Fibroblast of lung (primary cell): ENCODE measurements at regions not wholly inside any gene's neighbourhood (a gene's known extent, or its start where the extent isn't known, plus 50 kb on each side); places are given as distances from the start of the nearest gene placed in this dataset.

Experiments used
- DNase-seq, 2 donors: peaks; one replicate each; pipeline versions ENCODE4 v3.0.0 to v3.0.0-alpha.2; 2010; ENCODE audit warnings: low read depth in 2 of 2
- H2AFZ ChIP-seq: 2 replicates; pipeline ENCODE4 v1.5.1; 2012; ENCODE audit warnings: low read length, control low read depth, inconsistent platforms
- H3K27ac ChIP-seq: 2 replicates; pipeline ENCODE4 v1.5.1; 2011; ENCODE audit warnings: low read length, control low read depth; ENCODE audit not compliant: insufficient read depth
- H3K27me3 ChIP-seq: 2 replicates; pipeline ENCODE4 v1.5.1; 2011; ENCODE audit warnings: mild to moderate bottlenecking, low read length; ENCODE audit not compliant: control insufficient read depth, insufficient read depth
- H3K36me3 ChIP-seq: 2 replicates; pipeline ENCODE4 v1.5.1; 2011; ENCODE audit warnings: low read length; ENCODE audit not compliant: control insufficient read depth, insufficient read depth
- H3K4me1 ChIP-seq: 2 replicates; pipeline ENCODE4 v1.5.1; 2011; ENCODE audit warnings: low read length; ENCODE audit not compliant: control insufficient read depth, insufficient read depth; ENCODE audit errors: extremely low read depth
- H3K4me2 ChIP-seq: 2 replicates; pipeline ENCODE4 v1.5.1; 2011; ENCODE audit warnings: low read length, control low read depth; ENCODE audit not compliant: insufficient read depth; ENCODE audit errors: extremely low read depth
- H3K4me3 ChIP-seq, 4 experiments: fragments of 200-600 bp in 1 of 4; sonication (generic) in 1 of 4; replicated peaks in 1 of 4; 2 replicates each; pipeline ENCODE4 v1.5.1; 2011 to 2016; ENCODE audit warnings: low read length in 4 of 4, low read depth in 3 of 4, mild to moderate bottlenecking in 3 of 4, control low read depth in 2 of 4, inconsistent platforms in 1 of 4, mixed read lengths in 1 of 4; ENCODE audit not compliant: insufficient read depth in 1 of 4; ENCODE audit errors: control extremely low read depth in 1 of 4
- H3K79me2 ChIP-seq: 2 replicates; pipeline ENCODE4 v1.5.1; 2012; ENCODE audit warnings: mild to moderate bottlenecking, low read length, inconsistent platforms; ENCODE audit not compliant: control insufficient read depth, insufficient read depth
- H3K9ac ChIP-seq: 2 replicates; pipeline ENCODE4 v1.5.1; 2011; ENCODE audit warnings: mild to moderate bottlenecking, low read length, control low read depth; ENCODE audit not compliant: insufficient read depth
- H3K9me3 ChIP-seq: 2 replicates; pipeline ENCODE4 v1.5.1; 2012; ENCODE audit warnings: low read depth, low read length; ENCODE audit not compliant: control insufficient read depth, insufficient read depth
- H4K20me1 ChIP-seq: 2 replicates; pipeline ENCODE4 v1.5.1; 2011; ENCODE audit warnings: low read length; ENCODE audit not compliant: control insufficient read depth, insufficient read depth; ENCODE audit errors: extremely low read depth
- CTCF ChIP-seq, 2 donors: IDR thresholded peaks in 1 of 2; conservative IDR thresholded peaks in 1 of 2; 1 replicate in 1 of 2; 2 replicates in 1 of 2; pipeline ENCODE4 v1.5.1; 2011 to 2012; ENCODE audit warnings: low read length in 2 of 2, control low read depth in 1 of 2, inconsistent platforms in 1 of 2, low read depth in 1 of 2, mild to moderate bottlenecking in 1 of 2
- EZH2 ChIP-seq: IDR thresholded peaks from 2 replicates; pipeline ENCODE4 v1.5.1; 2012; ENCODE audit warnings: low read length, control low read depth, mild to moderate bottlenecking; ENCODE audit errors: missing control alignments

- no peak overlapping the region for H2AFZ ChIP-seq
Measured at GRCh38 chrX:150085881-150086280, 147.6 kb upstream of the EOLA2 start.

GRCh38 chrX:150086371-150086770 lies 148.1 kb upstream of the EOLA2 start:
- Histone ChIP-seq H3K4me3 (no peak overlapping the region), H3K27me3 (no peaks in the 10 kb centered on the region), H3K9ac (no peak overlapping the region), H3K9me3 (no peaks in the 10 kb centered on the region), H3K36me3 (no peaks in the 10 kb centered on the region), H3K27ac (no peak overlapping the region), H3K4me1 (peaks cover 24% of the 10 kb centered on the region), H3K79me2 (no peaks in the 10 kb centered on the region), H2AFZ (no peak overlapping the region), H4K20me1 (no peaks in the 10 kb centered on the region), H3K4me2 (no peak overlapping the region)
- peak in 1 of 2 donors; percentile 8 for DNase-seq
- TF ChIP-seq CTCF (conservative IDR thresholded peaks at IDR 0.05 in 1 of 2, IDR thresholded peaks at IDR 0.05 in 1 of 2; ENCODE audit: low read depth in 1 of 2, low read length in 2 of 2), result no peak
- TF ChIP-seq EZH2, result no peak

More at GRCh38 chrX:150085881-150086280, 147.6 kb upstream of the EOLA2 start:
- DNase-seq, result peak; percentile 15 to 70
- Histone ChIP-seq H3K4me3 (no peak overlapping the region), H3K27ac (no peak overlapping the region), H3K36me3 (no peaks in the 10 kb centered on the region), H3K9me3 (no peaks in the 10 kb centered on the region), H3K4me1 (peaks cover 24% of the 10 kb centered on the region), H3K79me2 (no peaks in the 10 kb centered on the region), H3K27me3 (no peaks in the 10 kb centered on the region), H3K9ac (no peak overlapping the region), H3K4me2 (no peak overlapping the region), H4K20me1 (no peaks in the 10 kb centered on the region)
- TF ChIP-seq CTCF (conservative IDR thresholded peaks at IDR 0.05 in 1 of 2, IDR thresholded peaks at IDR 0.05 in 1 of 2; ENCODE audit: low read depth in 1 of 2, low read length in 2 of 2), result no peak
- no peak for TF ChIP-seq EZH2

- H3K27me3 ChIP-seq, result no peaks in the 10 kb centered on the region
- no peak for DNase-seq
- H2AFZ ChIP-seq, result no peak overlapping the region
- H3K36me3 ChIP-seq, result no peaks in the 10 kb centered on the region
- no peak overlapping the region for H3K4me2 ChIP-seq
- H4K20me1 ChIP-seq, result no peaks in the 10 kb centered on the region
- H3K4me3 ChIP-seq, result no peak overlapping the region
- TF ChIP-seq CTCF (conservative IDR thresholded peaks at IDR 0.05 in 1 of 2, IDR thresholded peaks at IDR 0.05 in 1 of 2; ENCODE audit: low read depth in 1 of 2, low read length in 2 of 2) (no peak), EZH2 (no peak)
- no peak overlapping the region for H3K27ac ChIP-seq
- no peaks in the 10 kb centered on the region for H3K9me3 ChIP-seq
- peaks cover 24% of the 10 kb centered on the region for H3K4me1 ChIP-seq
- H3K9ac ChIP-seq, result no peak overlapping the region
- H3K79me2 ChIP-seq, result no peaks in the 10 kb centered on the region
Measured at GRCh38 chrX:150087612-150088011, 149.3 kb upstream of the EOLA2 start.
